Stromal cell of bone marrow (primary cell): ENCODE measurements at regions not wholly inside any gene's neighbourhood (a gene's known extent, or its start where the extent isn't known, plus 50 kb on each side); places are given as distances from the start of the nearest gene placed in this dataset.
"Not testable (repeated sequence)": the region's sequence is repeated elsewhere in the genome, so short reads cannot be mapped to it uniquely, and the experiment has no call there.

ENCODE experiments used
- DNase-seq: peaks from one replicate; pipeline ENCODE4 v3.0.0-alpha.2; 2012; ENCODE audit warnings: low read depth

DNA sequence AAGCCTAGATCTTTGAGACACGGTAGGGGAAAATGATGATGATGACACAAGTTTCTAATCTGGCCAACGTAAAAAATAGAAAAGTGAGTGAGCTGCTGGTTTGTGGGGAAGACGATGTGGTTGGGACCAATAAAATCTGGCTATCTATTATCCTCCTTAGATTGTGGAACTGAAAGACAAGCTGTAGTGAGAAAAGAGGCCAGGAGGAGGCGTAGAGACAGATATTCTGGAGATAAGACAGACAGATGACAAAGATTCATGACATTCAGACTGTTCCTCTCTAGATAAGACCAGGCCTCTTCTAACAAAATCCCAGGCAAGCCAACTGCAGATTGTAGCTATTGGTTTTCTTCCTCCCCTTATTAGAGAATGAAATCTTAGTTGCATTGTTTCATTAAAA, 376.3 kb upstream of the UBE2E3 start:
- no peak for DNase-seq

DNA sequence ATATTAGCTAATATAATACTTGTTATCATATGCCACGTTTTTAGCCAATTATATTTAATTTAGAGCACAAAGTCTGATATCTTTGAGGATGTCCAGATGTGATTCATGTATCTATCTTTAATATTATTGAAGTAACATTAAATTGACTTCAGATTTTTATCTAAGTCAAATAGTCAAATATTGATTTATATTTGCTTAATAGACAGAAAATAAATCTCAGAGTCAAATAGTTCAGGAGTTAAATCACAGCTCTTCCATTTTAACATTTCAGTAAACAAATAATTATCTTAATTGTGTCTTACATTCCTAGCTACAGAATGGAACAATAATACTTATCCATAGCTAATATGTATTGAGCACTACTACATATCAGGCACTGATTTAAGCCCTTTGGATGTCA, 379.4 kb upstream of the UBE2E3 start:
- DNase-seq = no peak

DNA sequence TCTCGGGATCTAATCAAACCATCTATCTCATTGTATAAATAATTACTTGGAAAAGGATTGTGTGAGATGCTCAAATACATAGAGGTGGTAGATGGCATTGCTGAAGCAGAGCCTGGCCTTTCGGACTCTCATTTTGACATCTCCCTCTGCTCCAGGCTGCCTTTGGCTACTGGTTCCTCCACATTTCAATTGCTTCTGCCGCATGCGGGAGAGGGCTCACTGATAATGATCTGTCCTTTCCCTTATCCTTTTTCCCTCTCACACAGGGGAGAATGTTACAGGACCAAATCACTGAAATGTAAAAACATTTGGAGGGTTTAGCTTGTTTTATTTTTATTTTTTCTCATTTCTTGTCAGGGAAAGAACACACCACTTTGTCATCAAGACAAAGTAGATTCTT, 380.6 kb upstream of the UBE2E3 start:
- no peak for DNase-seq

DNA sequence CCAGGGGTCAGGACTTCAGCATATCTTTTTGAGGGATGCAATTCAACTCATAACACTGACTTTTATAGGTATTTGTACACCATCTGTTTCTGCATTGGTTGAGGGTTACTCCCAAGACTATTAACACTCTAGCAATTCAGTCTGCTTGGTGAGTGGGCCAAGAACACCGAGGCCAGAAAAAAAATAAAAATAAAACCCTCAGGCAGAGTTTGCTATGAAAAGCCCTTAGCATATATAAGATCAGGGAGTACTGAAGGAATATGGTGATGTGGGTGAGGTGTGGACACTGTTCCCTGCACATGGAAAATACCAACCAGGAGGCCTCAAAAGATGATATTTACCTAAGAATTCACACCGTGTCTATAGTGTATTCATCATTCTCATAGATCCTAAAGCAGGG, 383.2 kb upstream of the UBE2E3 start:
- no peak for DNase-seq

DNA sequence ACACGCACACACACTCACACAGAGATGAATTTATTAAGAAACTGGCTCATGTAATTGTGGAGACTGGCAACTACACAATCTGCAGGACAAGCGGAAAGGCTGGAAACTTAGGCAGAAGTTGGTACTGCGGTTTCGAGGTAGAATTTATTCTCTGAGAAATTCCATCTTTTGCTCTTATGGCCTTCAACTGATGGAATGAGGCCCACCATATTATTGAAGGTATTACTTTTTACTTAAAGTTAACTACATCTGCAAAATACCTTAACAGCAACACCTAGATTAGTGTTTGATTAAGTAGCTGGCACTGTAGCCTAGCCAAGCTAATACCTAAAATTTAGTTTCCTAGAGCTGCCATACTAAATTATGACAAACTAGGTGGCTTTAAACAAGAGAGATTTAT, 384.0 kb upstream of the UBE2E3 start:
- no peak for DNase-seq

DNA sequence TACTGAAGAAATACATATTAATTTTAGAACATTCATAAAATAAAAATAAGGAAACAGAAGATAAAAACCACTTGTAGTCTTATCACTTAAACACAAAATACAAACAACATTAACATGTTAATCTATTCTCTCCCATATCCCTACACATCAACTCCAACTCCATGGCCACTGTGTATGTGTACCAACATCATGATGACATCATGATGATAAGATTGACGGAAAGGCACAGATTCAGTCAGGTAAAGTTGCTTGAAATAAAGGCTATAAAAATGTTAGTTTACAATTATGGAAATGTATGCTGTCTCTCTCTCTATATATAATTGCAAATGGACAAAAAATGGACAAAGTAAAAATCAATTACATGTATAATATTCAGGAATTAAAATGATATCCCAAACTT, 388.5 kb upstream of the UBE2E3 start:
- no peak for DNase-seq

DNA sequence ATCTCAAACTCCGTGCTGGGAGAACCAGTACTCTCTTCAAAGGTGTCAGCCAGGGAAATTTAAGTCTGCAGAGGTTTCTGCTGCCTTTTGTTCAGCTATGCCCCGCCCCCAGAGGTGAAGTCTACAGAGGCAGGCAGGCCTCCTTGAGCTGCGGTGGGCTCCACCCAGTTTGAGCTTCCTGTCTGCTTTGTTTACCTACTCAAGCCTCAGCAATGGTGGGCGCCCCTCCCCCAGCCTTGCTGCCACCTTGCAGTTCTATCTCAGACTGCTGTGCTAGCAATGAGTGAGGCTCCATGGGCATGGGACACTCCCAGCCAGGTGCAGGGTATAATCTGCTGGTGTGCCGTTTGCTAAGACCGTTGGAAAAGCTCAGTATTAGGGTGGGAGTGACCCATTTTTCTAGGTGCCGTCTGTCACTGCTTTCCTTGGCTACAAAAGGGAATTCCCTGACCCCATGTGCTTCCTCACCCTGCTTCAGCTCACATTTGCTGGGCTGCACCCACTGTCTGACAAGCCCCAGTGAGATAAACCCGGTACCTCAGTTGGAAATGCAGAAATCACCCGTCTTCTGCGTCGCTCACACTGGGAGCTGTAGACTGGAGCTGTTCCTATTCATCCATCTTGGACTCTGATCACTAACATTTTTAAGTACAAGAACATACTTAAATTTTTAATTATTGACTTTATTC, 389.2 kb upstream of the UBE2E3 start:
- DNase-seq = not testable (repeated sequence)

DNA sequence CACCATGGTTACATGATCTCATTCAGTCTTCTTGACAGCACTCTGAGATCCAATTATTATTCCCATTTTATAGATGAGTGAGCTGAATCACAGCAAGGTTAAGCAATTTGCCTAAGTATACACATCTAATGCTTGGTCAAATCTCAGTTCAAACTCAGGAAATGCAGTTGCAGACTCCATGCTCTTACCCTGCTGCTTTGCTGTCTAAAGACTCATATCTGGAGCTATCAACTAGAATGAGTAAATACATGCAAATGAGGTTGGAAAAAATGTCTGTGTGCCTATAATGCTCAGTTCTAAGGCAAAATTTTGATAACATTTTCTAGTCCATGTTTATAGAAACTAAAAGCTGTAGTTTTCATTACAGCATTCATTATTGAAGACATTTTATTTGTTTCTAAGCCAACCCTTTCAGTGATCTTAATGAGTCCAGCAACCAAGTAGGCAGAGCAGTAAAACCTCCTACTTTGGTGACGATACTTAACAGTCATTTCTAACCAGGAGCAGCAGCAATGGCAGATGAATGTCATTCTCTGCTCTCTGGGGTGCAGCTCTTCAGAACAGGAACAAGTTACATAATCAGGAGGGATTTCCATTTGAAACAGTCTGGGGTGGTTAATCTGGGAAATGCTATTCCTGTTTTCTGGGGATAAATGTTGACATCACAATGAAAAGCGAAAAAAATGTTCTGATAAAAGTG, 396.8 kb upstream of the UBE2E3 start:
- no peak for DNase-seq

DNA sequence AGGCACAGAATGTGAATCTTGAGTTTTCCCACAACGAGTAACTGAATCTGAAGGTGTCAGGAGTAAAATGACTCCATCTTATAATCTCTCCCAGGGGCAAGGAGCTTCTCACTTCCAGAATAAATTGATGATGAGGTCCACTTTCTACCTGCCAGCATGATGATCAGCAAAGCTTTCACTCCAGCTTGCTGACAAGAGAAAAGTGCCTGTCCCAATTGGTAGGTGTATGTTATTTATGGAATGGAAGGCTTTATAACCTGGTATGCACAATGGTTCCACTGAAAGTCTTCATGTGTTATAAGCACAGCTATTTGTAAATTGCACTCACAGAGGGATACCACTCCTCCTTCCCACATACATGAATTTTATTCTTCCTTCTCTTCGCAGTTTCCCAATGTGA, 401.0 kb upstream of the UBE2E3 start:
- no peak for DNase-seq

DNA sequence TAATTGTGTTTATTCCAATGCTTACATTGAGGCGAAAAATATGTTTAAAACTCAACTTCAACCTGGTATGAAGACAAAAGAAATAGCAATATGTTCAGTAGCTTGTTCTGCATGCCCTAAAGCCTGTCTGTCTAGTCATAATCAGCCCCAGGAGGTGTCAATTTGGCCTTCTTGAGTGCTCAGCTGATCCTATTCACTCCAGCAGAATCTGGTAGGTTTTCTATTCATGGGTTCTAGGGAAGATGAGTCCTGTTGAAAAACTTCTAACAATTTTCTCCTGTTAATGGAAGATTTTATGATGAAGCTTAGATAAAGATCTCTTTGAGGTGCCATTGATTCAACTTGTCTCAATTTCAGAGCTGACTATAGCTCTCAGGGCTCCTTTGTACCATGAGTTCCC, 402.0 kb upstream of the UBE2E3 start:
- DNase-seq = no peak

DNA sequence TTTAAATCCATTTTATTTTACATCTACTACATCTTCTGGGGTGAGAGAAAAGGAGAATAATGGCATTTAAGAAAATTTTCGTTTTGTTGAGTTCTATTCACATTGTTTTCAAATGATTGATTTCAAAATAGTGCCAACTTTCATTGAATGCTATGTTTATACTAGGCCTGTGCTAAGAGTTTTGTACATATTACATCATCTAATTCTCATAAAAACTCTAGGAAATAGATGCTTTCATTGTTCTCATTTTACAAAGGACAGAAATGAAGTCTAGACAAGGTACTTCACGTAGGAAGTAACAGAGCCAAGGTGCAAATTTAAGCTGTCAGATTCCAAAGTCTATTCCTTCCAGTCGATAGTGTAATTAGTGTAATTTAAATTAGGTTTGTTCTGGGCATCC, 402.8 kb upstream of the UBE2E3 start:
- DNase-seq = no peak

DNA sequence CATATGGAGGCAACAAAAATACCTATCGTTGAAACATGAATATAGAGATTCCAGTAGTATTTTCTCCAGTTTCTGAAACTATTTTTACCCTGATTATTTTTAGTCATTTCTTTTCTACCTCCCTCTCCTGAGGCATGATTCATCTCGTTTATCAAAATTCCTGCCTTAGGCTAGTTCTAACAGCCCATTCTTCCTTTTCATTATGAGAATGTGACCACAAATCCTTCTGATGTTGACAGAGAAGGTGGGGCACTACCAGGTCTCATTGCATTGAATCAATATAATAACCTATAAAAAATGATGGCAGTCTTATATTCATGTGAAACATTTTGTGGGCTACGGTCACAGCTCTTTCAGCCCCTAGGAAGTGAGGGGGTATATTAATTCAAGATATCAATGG, 406.5 kb upstream of the UBE2E3 start:
- DNase-seq = no peak

DNA sequence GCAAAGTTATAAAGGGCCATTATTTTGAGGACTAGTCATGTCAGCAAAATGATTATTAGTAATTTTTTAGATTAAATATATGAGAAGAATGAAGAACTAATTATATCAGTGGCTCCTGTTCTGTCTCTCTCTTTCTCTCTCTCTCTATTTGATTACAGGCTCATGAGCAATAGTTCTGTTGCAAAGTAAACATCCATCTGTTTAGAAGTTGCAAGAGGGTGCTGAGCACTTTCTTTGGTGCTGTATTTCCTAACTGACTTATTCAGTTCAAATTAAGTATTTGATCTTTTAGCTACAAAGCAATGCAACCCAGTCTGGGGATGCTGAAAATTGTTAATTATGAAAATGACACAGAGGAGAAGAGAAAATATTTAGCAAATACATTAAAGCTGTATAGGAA, 408.1 kb upstream of the UBE2E3 start:
- DNase-seq = no peak

DNA sequence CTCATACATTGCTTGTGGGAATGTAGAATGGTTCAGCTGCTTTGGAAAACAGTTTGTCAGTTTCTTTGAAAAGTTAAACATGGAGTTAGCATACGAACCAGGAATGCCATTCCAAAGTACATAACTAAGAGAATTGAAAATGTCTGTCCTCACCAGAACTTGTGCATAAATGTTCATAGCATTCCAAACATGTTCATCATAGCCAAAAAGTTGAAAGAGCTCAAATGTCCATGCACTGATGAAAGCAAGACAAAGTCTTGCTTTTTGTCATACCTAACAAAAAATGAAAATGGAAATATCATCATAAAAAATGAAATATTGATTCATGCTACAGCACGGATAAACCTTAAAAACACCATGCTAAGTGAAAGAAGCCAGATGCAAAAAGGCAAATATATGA, 408.8 kb upstream of the UBE2E3 start:
- DNase-seq = peak; percentile 33

DNA sequence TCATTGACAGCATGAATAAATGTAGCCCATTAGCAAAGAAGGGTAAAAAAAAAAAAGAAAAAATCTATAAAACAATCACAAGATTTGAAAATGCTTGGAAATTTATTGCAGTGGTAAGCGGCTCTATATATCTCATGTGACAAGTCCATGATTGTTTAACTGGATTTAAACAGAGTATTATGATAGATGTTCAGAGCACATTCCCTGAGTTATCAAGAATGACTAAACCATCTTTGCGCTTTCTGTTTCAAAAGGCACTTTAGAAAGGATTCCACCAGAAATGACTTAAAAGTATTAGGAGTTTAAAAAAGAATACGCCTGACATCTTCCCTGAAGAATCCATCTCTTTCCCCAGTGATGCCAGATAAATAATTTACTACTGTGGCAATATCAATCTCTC, 409.5 kb upstream of the UBE2E3 start:
- DNase-seq = no peak

DNA sequence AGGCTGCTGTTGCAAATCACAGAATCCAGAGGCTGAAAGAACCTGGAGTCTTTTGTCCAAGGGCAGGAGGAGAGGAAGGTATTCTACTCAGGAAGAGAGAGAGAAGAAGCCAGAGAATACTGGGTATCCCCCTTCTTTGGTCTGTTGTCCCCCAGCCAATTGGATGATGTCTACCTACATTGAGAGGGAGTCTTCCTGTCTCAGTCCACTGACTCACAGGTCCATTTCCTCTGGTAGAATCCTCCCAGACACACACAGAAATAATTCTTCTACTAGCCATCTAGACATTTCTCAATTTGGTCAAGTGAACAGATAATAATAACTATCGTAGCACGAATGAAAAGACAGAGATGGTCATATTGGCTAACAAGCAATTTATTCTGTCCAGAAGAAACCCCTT, 416.4 kb upstream of the UBE2E3 start:
- no peak for DNase-seq

DNA sequence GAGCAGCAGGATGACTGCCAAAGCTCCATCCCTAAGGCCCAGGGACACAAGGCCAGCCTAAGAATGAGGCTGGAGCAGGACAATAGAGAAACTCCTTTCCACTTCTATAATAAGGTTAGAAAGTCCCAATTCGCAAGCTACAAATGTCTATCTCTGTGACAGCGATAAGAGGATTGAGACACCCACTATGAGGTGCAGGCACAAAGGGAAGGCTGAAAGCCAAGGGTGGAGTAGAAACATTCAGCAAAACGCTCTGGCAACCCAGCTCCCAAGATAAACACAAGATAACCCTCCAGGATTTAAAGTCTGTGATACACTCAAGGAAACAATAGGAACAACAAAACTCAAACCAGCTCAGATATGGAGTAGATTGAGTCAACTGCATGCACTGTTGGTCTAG, 418.0 kb upstream of the UBE2E3 start:
- DNase-seq = no peak

DNA sequence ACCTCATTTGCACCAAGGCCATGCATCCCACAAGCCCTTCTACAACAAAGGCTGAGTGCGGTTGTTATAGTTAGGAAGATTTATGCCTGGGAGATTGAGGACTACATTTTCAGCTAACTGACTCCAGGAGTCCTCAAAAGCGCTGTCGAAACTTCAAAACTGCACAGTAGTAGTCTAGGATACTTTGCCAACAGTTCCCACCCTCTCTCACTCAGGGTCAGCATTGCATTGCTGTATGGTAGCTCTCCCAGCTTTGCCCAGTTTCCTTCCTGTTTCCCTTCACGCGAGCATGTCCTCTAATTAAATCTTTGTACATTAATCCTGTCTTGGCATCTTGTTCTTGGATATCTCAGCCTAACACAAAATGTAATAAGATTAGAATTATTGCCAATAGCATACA, 420.6 kb upstream of the UBE2E3 start:
- no peak for DNase-seq

DNA sequence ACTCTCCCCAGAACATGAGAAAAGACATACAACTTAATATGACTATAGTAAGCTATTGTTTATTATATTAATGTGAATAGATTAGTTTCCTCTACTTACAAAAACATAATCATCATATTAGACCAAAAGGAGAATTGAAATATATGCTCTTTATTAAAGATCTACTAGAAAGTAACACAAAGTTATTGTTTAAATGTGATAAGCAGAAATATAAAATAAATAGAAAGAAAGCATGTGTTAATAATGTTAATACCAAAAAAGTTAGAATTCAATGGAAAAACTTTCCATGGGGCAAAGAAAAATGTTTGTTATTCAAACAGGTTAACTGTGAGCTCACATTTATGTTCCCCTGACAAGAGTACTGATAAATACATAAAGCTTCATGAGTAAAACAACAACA, 421.4 kb upstream of the UBE2E3 start:
- DNase-seq = no peak

DNA sequence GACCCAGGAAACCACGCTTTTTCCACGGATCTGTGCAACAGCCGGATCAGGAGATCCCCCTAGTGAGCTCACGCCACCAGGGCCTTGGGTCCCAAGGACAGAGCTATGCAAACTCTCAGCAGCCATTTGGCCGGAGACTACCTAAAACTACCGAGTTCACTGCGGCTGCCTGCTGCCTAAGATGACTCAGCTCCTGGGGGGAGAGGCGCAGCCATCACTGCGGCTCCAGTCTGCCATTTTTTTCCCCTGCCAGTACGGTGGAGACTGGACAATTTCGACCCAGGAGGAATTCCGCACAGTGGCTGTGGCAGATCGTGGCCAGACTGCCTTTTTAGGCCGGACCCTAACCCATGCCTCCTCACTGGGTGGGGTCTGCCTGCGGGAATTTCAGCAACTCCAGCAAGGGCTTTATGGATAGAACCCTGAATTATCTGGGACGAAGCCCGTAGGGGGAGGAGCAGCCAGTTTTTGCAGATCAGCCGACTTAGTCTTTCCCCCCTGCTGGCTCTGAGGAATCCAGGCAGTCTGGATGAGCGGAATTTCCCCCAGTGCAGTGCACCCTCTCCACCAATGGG, 424.9 kb upstream of the UBE2E3 start:
- no peak for DNase-seq

DNA sequence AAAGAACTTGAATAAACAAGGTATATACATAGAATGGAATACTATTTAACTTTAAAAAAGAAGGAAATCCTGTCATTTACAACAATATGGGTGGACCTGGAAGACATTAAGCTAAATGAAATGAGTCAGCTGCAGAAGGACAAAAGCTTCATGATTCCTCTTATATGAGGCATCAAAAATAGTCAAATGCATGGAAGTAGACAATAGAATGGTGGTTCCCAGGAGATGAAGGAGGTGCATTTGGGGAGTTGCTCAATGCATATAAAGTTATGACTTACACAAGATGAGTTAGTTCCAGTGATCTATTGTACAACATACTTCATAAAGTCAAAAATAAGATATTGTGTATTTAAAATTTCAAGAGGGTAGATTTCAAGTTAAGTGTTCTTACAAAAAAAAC, 426.1 kb upstream of the UBE2E3 start:
- no peak for DNase-seq

DNA sequence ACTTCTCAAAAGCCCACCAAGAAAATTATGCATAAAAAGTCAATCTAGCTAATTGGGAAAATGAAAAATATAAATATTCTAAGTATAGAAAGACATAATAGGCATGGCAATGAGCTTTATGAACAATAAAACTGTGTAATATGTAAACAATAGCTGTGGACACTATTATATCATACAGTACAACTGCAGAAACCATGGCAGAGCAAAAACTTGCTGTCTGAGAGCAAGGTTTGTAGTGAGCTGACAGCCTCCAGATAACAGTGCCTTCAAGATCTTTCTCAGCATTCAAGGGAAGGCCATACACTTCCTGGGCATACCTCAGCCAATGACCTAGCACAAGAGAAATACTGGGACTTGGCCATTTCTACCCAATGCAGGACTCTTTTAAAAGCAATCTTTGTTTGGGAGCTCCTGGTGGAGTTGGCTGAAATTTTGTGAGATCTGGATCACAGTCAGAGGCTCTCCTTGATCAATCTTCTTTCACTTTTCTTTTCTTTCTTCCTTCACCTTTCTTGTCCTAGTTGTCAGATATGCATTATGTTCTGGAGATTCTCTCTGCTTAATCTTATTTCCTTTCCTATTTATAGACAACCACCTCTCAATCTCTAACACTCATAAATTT, 427.2 kb upstream of the UBE2E3 start:
- no peak for DNase-seq

DNA sequence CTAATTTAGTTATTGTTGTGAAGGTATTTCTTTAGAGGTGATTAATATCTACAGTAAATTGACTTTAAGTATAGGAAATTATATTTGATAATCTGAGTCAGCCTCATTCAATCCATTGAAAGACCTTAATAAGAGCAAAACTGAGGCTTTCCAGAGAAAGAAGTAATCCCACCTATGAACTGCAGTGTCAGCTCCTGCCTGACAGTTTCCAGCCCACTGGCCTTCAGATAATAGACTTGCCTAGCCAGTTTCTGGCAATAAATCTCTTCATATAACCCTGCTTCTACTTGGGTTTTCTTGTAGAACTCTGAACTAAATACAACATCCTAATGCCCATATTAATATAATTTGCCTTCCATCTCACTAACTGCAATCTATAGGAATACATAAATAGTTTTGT, 437.9 kb upstream of the UBE2E3 start:
- no peak for DNase-seq
